Suppressor macrophage treated with lipopolysaccharide for 4 hours (primary cell): ENCODE measurements at regions not wholly inside any gene's neighbourhood (a gene's known extent, or its start where the extent isn't known, plus 50 kb on each side); places are given as distances from the start of the nearest gene placed in this dataset.
"Not testable (repeated sequence)": the region's sequence is repeated elsewhere in the genome, so short reads cannot be mapped to it uniquely, and the experiment has no call there.

Experiments used
- DNase-seq: peaks from one replicate; pipeline ENCODE4 v3.0.0-alpha.2; 2020

DNA sequence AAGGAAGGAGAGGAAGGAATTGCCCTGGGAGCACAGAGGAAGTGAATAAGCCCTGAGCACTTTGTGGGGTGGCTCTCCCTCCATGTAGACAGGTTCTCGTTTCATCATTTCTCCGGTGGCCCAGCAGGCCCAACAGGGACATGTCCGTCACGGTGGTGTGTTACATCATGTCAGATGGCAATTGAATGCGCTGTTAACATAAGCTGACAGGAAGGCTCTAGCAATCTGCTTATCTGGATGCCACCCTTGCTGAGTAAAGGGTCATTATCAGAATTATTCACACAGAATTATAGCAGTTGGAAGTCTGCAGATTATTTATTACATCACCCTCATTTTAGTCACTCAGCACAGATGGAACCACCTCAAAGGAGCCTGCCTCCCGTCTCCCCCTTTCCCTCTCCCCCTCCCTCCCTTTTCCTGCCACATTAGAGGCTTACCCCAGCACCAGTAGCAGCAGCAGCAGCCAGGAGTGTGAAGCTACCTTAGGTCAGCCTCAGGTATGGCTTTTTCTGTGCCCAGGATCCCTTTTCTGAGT, 124.3 kb upstream of the TRIM2 start:
- DNase-seq, result no peak

DNA sequence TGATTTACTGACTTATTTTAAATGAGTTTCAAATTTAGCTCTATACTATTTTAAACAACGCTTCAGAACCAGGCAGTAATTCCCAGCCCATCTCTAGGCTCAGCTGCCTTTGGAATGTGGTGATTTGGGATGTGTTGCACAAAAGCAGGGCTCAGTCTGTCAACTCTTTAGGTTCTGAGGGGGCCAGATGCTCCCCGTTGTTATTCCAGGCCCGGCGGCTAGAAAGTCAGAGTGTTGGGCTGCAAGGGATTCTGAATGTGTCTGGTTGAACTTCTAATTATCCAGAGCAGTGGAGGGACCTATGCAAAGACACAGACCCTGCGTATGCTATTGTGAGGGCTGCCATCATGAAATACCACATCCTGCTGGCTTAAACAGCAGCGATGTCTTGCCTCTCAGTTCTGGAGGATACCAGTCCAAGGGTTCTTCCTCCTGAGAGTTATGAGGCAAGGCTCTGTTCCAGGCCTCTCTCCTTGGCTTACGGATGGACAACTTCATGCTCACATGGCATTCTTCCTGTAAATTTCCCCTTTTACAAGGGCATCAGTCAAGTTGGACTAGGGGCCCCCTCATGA, 123.2 kb upstream of the TRIM2 start:
- DNase-seq, result no peak

DNA sequence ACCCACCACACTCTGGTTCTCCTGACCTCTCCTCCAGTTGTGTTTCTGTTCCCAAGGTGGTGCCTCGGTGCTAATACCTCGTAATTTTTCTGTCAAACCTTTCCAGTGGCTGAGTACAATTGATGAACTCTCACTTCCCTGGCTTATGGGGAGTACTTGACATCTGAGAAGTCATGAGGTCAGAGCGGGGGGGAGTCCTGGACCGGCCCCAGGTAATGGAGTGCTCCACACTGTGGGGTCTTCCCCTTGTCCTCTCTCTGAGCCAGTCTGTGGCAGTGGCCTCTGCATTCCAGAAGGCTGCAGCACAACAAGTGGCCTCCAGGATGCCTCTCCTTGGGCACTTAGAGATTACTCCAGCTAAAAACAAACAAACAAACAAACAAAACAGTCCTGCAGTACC, 122.5 kb upstream of the TRIM2 start:
- no peak for DNase-seq

DNA sequence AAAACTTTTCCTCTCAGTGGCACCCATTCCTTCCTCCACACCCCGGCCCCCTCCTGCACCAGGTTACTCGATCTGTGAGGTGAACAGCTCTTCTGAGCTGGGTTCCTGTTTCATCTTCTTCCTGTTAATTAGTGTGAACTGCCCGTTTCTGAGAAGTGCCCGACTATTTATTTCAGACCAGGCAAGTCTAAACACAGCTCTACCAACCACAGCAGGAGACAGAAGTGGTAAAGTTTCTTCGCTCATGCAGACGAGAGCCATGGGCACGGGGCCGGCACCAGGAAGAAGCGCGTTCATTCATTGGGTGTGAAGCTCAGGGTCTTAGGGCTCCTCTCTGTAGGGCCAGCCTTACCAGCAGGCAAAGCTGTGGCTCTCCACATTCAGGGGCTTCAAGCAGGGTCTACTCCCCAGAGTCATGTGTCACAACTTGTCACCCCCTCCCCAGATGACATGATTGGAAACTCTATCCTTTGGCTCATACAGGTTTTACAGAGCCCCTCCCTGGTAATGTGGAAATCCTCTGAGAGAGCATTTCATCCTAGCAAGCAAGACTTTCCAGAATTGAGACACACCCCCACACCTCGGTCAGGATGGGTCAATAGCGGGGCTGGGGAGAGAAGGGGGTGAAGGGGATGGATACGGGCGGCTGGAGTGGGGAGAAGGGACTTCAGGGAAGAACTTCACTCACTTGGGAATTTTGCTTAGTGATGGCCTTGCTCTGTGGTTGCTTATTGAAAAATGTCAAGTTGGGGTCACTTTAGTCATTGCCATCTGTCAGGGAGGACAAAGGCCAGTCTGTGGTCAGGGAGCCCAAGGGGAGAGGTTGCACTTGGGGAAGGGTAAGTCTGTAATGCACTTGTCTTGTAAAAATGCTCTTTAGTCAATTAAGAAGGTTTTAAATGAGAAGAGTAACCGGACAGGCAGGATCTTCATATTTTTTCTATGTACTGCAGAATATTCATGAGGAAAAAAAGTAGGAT, 121.6 kb upstream of the TRIM2 start:
- DNase-seq, result no peak

DNA sequence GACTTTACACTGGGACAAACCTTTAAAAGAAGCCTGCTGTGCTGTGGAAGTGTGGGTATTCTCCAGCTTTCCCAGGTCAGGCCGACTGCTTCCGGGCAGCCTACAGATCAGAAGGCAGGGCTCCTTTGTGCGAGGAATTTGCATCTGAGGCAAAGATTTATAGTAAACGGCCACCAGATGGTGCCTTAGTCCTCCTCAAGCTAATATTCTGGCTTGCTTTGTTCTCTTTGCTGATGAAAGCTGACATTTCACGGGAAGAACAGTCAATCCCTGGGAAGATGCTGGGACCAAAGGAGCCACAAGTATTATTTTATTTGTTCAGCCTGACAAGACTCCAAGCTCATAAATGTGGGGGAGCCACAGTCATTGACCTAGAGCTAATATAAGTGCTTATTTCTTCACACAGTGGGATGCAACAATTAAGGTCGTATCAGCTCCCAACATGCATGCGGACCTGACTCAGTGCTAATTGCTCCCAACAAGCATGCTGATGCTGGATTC, 120.7 kb upstream of the TRIM2 start:
- DNase-seq, result peak; percentile 70

DNA sequence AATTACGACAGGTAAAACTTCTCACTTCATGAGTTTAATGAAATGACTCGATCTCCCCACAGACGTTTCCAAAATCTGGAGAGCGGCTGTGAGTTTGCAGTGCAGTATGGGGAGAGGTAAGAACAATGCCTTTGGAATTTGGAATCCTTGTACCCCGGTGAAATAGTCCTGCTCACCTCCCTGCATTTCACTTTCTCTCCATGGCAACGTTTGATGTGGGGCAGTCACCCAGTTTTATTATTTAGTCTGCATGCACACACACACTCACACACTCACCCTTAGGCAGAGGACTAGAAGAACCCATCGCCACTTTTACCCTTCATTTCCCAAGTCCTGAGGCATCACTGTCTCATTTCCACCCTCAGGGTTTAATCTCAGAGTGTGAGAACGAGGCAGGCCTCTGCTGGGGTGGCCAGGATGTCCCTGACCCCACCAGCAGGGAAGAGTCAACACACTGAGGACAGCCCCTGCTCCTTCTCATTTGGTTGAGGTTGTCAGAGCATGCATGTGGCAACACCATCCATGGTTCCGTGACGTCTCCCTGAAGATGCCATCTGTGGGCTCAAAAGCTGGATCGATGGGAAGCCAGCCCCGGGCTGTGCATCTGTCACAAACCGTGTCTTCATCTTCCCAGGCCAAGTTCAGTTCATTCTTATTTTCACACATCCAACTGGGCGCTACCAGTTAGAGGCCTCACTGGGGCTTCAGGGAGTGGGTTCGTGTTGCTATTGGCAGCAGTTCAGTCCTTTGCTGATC, 119.8 kb upstream of the TRIM2 start:
- DNase-seq, result no peak

DNA sequence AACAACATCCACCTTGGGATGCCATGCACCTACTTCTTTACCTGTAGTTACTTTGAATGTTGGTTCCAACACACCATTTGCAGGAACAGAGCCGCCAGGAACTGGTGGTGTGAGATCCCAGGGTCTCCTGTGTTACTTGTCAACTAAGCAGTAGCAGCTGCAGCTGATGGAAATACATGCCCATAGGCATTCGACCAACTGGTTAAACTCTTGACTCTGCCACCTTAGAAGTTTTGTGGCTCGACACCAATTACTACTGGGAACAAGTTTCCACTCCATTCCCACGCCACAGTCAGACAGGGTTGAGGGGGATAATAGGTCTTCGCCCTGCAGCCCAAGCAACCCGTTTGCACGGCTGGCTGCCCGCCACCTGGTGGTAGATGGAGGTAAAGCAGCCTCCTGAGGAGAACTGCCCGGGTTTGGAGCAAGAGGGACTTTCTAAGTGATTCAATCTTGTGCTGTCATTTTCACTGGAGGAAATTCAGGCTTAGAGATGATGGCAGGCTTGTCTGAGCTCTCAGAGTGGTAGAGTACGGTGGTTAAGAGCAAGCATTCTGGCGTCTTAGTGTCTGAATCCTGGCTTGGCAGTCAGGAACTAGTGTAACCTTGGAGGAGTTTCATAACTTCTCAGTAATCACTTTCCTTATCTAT, 119.1 kb upstream of the TRIM2 start:
- peak; percentile 87 for DNase-seq

DNA sequence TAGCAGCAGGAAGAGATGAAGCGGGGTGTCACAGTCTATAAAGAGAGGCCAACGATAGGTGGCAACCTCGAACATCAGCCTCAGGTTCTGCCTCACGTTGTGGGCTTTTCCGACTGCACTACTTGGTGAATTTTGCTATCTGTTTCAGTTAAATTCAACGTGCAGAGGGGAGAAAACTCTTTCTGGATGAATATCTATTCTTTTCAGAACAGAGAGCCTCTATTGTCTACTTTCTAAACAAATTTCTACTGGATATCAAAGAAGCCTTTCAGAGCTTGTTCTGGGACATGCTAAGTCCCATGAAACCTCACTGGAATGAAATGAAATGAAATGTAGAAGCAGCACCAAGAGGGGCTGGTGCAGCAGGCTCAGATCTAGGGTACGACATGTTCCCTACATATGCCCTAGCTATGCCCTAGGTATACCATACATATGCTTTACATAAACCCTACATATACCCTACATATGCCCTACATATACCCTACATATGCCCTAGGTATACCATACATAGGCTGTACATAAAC, 116.5 kb upstream of the TRIM2 start:
- DNase-seq, result no peak

DNA sequence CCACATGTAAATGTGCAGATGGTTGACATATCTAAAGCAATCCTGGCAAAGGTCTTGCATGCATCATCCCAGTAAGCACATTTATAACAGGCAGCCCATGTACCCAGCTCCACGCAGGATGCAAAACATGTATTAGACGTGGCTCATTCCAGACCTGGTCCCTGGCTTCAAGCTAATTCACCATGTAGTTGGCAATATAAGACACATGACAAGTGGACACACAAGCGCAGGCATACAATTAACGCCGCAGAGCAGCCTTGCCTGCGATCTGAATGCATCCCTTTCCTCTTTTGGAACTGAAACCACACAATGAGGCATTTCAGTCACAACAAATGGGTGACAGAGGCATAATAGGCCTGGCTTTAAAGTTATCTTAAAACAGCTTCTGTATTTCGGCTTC, 114.5 kb upstream of the TRIM2 start:
- DNase-seq, result no peak

DNA sequence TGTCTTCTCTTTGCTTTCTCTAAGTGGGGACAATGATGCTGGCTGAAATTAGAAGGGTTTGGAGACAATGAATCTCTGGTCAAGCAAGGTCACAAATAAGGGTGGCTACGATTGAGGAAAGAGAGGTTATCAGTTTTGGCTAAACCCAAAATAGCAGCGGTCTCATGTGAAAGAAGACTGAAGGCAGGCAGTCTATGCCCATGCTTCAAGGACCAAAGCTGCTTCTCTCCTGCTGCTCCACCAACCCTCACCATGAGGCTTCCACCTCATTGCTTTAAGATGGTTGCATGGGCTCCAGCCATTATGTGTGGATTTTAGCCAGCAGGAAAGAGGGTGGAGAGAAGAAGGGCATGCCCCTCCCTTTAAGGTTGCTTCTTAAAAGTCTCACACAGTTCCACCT, 114.1 kb upstream of the TRIM2 start:
- no peak for DNase-seq

DNA sequence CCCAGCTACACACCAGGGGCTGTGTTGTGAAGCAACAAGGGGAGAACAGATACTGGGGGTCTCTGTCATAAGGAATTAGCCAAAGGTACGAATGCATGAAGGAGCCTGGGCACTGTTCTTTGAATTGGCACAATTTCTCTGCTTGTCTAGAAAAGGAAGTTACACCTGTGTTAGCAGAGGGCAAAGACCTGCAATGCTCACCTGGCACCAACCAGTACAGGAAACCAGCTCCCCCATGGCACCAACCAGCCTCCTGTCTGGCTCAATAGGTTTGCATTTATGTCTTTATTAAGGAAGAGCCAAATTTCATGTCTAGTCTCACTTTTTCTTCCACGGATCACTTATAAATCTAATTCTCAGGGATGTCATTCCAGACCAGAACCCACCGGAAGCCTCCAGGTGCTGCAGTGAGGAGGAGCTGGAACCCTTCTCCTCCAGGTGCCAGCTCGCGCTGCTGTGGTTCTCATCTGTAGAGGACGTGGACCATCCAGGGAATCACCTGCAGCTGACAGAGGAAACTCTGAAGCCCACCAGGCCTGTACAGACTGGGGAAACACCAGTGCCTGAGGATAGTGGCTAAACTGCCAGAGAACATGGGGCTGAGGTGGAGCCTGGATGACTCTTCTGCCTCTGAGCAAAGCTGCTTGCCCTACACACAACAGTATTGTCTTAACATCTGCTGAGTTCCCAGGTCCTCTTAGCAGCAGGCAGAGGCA, 113.4 kb upstream of the TRIM2 start:
- no peak for DNase-seq

DNA sequence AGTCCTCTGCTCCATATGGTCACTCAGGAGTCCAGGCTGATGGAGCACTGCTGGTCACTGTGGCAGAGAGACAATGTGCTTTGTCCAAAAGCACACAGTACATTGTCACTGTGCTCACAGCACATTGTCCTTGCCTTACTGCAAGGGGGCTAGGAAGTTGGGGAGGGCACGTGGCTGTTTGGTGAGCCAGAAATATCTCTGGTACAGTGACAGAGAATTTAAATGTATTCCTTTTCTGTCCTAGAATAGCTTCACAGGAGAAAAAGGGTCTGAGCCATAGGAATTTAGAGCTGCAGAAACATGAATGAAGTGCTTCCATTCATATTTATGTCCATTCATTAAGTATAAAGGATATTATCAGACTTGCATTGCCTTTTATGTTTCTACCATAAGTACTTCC, 110.8 kb upstream of the TRIM2 start:
- no peak for DNase-seq

DNA sequence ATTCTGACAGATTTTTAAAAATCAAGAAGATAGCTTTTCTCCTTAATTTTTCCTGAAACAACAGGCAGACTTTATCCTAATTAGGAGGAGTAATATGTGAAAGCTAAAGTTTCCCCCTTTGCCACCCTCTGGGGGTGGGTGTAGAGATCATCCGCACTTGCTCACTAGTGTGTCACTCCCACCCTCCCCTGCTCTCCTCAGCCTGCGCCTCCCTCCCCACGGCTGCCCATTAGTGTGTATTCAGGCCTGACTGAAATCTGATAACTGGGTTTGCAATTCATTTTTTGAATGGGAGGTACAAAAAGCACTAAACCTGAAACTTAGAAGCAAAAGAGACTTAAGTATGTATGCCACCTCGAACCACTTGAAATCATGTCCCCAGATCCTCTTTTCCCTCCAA, 110.4 kb upstream of the TRIM2 start:
- no peak for DNase-seq

DNA sequence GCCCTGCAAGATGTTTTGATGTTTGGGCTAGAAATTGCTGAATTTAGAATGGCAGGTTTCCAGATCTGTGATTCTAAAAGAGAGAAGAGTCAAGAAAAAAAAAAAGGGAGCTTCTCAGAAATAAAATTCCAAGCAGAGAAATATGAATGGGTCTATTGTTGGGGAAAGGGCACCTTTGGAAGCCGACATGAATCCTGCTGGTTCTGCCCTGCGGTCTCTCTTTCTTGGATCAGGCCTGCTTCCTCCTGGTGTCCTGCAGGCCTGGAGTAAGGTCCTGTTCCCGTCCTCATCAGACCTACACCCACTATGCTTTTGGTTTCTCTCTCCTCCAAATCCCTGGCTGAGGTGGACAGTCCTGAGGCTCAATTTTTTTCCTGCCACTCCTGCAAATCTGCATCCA, 109.8 kb upstream of the TRIM2 start:
- no peak for DNase-seq

DNA sequence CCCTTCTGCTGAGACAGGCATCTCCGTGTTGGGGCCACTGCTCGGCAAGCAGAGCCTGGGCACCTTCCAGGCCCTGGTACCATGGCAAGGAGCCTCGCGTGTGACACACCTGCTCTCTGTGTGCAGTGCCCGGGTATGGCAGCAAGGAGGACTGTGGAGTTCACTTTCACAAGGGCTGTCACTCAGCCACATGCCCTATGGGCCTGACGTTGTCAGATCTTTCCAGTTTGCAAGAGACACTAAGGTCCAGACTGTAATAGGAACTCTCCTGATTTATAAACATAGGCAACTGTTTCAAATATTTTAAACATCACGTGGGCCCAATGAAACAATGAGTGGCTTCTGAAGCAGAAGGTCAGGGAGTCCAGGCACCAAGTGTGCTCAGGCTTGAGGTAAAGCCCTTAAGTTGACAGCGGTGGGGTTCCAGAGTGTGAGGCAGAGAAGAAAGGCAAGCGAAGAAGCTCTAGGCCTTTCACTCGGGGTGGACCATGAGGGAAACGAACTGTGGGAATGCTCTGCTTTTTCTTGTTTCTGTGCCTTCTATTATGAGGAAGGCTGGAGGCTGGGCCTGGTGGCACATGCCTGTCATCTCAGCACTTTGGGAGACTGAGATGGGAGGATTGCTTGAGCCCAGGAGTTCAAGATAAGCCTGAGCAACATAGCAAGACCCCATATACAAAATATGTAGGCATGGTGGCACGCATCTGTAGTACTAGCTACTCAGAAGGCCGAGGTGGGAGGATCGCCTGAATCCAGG, 108.6 kb upstream of the TRIM2 start:
- DNase-seq, result no peak

DNA sequence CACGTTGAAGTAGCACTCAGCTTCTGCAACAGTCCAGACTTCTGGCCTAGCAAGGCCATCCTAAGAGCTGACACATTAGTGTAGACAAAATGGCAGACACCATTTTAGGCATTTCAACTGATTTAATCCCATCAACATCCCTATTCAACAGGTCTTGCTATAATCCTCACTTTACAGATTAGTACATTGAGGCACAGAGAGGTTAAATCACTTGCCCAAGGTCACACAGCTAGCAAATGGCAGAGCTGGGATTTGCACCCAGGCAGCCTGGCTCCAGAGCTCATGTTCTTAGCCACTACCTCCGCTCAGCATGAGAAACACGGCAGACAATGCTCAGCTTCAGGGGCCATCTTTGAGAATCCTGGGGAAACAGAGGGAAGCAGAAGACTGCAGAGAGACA, 107.9 kb upstream of the TRIM2 start:
- no peak for DNase-seq

DNA sequence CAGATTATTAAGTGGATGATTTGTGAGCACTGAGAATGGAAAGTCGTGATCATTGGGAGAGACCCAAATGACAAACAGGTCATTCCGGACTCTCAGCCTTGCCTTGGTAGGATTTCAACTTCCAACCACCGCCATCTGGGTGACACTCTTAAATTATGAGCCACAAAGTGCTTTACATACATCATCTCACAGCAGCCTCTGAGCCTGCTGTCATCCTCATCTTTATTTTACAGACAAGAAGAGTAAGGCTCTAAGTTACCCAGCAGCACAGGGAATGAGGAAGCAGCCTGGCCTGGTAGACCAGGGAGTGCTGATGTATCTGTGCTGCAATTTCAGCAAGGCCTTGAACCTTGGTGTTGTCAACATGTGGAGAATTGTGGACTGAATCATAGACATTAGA, 105.8 kb upstream of the TRIM2 start:
- DNase-seq, result no peak

DNA sequence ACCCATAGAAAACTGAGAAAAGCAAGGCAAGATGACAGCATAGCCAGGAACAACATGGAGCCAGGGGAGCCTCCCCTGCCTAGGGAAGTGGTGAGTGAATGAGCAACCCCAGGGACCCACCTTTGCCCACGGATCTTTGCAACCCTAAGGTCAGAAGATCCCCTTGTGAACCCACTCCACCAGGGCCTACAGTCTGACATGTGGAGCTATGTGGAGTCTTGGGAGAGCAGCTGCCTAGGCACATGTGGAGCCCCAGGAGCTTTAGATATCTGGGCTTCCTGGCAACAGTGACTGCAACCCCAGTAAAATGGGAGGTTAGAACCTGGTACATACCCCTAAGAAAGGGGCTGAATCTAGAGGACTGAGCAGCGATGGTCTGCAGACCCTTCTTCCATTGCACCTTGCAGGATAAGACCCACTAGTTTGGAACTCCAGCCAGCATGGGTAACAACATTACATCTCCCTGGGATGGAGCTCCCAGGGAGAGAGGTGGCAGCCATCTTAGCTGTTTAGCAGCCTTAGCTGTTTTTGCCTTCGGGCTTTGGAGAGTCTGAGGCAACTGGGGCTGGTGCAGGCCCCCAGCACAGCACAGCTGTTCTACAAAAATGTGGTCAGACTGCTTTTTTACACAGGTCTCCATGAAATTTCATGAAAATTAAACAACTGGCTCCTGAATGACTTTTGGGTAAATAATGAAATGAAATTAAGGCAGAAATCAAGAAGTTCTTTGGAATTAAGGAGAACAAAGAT, 104.7 kb upstream of the TRIM2 start:
- DNase-seq, result no peak

DNA sequence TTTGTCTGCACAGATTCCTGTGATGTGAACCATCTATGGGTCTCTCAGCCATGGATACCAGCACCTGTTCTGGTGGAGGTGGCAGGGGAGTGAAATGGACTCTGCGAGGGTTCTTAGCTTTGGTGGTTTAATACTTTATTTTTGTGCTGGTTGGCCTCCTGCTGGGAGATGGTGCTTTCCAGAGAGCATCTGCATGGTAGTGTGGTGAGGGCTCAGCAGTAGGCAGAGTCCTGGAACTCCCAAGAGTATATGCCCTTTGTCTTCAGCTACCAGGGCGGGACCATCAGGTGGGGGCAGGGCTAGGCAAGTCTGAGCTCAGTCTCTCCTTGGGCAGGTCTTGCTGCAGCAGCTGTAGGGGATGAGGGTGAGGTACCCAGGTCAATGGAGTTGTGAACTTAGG, 97.5 kb upstream of the TRIM2 start:
- not testable (repeated sequence) for DNase-seq

DNA sequence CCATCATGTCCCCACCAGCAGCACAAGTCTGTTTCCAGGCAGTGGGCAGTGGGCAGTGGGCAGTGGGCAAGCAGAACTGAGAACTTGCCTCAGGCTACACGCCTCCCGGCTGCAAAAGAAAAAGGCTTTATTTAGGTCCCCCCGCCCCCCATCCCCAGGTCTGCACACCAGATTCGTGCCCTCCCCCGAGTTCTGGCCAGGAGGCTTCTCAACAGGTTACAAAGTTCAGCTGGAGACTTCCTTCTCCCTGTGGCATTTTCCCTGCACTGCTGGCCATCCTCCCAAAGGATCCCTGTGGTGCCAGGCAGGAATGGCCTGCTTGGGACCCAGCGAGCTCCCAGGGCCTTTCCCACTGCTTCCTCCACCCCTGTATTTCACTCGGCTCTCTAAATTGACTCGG, 97.0 kb upstream of the TRIM2 start:
- no peak for DNase-seq
